Erythroblast (primary cell): ENCODE measurements at regions not wholly inside any gene's neighbourhood (a gene's known extent, or its start where the extent isn't known, plus 50 kb on each side); places are given as distances from the start of the nearest gene placed in this dataset.

Experiments
- GATA1 ChIP-seq: IDR thresholded peaks from 2 replicates; pipeline ENCODE4 v1.6.1; 2011; ENCODE audit warnings: low read depth, mild to moderate bottlenecking, control low read depth, low read length, moderate library complexity
- POLR2A ChIP-seq: IDR thresholded peaks from 2 replicates; pipeline ENCODE4 v1.6.1; 2011; ENCODE audit warnings: mild to moderate bottlenecking, low read length

- TF ChIP-seq POLR2A (no peak), GATA1 (no peak)
These were observed 693.0 kb downstream of the HTR1B start for GRCh38 chr6:76770281-76770680.
